HepG2 (cell line): ENCODE measurements at regions not wholly inside any gene's neighbourhood (a gene's known extent, or its start where the extent isn't known, plus 50 kb on each side); places are given as distances from the start of the nearest gene placed in this dataset.

ENCODE experiments used
- ATAC-seq: fragments of 200-7000 bp; cut with Tn5 transposase; 3 replicates; pipeline ENCODE4 v1.9.1; 2020; ENCODE audit warnings: mild to moderate bottlenecking, moderate library complexity
- BruUV-seq: library from RNA; stranded (reverse); fragments of 400-500 nt; replicated peaks from 2 replicates; lab custom pipeline; 2021; lab: Mats Ljungman, UMichigan
- CTCF ChIA-PET: fragments of 300-600 bp; formaldehyde crosslinking; extraction: SDS; loops from one replicate; lab custom pipeline; 2021; ENCODE audit warnings: low total read pairs, inconsistent platforms, low intra/inter-chr PET ratio; lab: Yijun Ruan, JAX
- POLR2A ChIA-PET: fragments of 350-600 bp; sonication (Branson Sonifier 250); formaldehyde crosslinking; loops from one replicate; lab custom pipeline; 2020; ENCODE audit warnings: antibody characterized with exemption, inconsistent platforms; lab: Yijun Ruan, JAX
- DNase-seq: peaks from one replicate; pipeline ENCODE4 v3.0.0-alpha.2; 2015; ENCODE audit warnings: low spot score
- FAIRE-seq: peaks from 3 replicates; lab custom pipeline; 2011; peaks lifted over from hg19 to GRCh38; lab: Jason Lieb, UNC
- H2AFZ ChIP-seq: one replicate; pipeline ENCODE4 v1.6.1; 2011; ENCODE audit warnings: low read length, inconsistent platforms
- H3K27ac ChIP-seq: fragments of 300-600 bp; 3 replicates; pipeline ENCODE4 v1.8.0; 2011; ENCODE audit warnings: mixed run types, mild to moderate bottlenecking, mixed read lengths, low read length, inconsistent platforms; ENCODE audit not compliant: insufficient read depth; ENCODE audit errors: extremely low read length
- H3K27me3 ChIP-seq, 2 experiments: fragments of 200-600 bp in 1 of 2; 2 replicates in 1 of 2; 3 replicates in 1 of 2; pipeline versions ENCODE4 v1.6.0 to v1.8.0; 2011; ENCODE audit warnings: low read length in 2 of 2, mild to moderate bottlenecking in 2 of 2, moderate library complexity in 2 of 2, inconsistent platforms in 1 of 2; ENCODE audit not compliant: insufficient read depth in 2 of 2, control insufficient read depth in 1 of 2
- H3K36me3 ChIP-seq, 2 experiments: fragments of 200-600 bp in 1 of 2; replicated peaks in 1 of 2; 2 replicates in 1 of 2; 3 replicates in 1 of 2; pipeline versions ENCODE4 v1.5.1 to v1.8.0; 2011; ENCODE audit warnings: low read length in 2 of 2, inconsistent platforms in 1 of 2; ENCODE audit not compliant: insufficient read depth in 2 of 2, control insufficient read depth in 1 of 2
- H3K4me1 ChIP-seq: 2 replicates; pipeline ENCODE4 v1.5.1; 2012; ENCODE audit warnings: low read length, inconsistent platforms; ENCODE audit not compliant: insufficient read depth
- H3K4me2 ChIP-seq: 2 replicates; pipeline ENCODE4 v1.6.0; 2011; ENCODE audit warnings: low read depth, low read length, inconsistent platforms
- H3K4me3 ChIP-seq, 3 experiments: fragments of 200-600 bp in 1 of 3; sonication (generic), shearing (Covaris generic) in 1 of 3; replicated peaks in 1 of 3; 2 replicates each; pipeline ENCODE4 v1.5.1; 2011 to 2016; ENCODE audit warnings: low read length in 3 of 3, inconsistent platforms in 2 of 3, low read depth in 2 of 3, mild to moderate bottlenecking in 2 of 3, control low read depth in 1 of 3, mixed read lengths in 1 of 3; ENCODE audit not compliant: insufficient read depth in 1 of 3
- H3K79me2 ChIP-seq: one replicate; pipeline ENCODE4 v1.6.1; 2011; ENCODE audit warnings: low read length, inconsistent platforms; ENCODE audit not compliant: insufficient read depth
- H3K9ac ChIP-seq: 2 replicates; pipeline ENCODE4 v1.6.0; 2011; ENCODE audit warnings: mild to moderate bottlenecking, low read depth, low read length, inconsistent platforms; ENCODE audit not compliant: insufficient read depth
- H3K9me3 ChIP-seq: 2 replicates; pipeline ENCODE4 v1.5.1; 2012; ENCODE audit warnings: mild to moderate bottlenecking, low read length
- H4K20me1 ChIP-seq: 2 replicates; pipeline ENCODE4 v1.6.0; 2011; ENCODE audit warnings: inconsistent platforms, mild to moderate bottlenecking, low read length, moderate library complexity; ENCODE audit not compliant: insufficient read depth
- ARID5B ChIP-seq: IDR thresholded peaks from 2 replicates; pipeline ENCODE4 v1.4.0; 2020; ENCODE audit warnings: mild to moderate bottlenecking, missing genetic modification reagents
- BATF2 ChIP-seq: sonication (generic); formaldehyde crosslinking; IDR thresholded peaks from 2 replicates; pipeline ENCODE4 v1.8.0; 2022; ENCODE audit warnings: mild to moderate bottlenecking, missing genetic modification reagents, moderate library complexity
- CTCF ChIP-seq: sonication (generic); formaldehyde crosslinking; IDR thresholded peaks from 2 replicates; pipeline ENCODE4 v1.5.0; 2020; ENCODE audit warnings: mild to moderate bottlenecking, missing genetic modification reagents, moderate library complexity
- GABPA ChIP-seq, 2 experiments: IDR thresholded peaks; 2 replicates each; pipeline ENCODE4 v1.6.1; 2011 to 2016; ENCODE audit warnings: low read depth in 2 of 2, low read length in 1 of 2, missing biosample characterization in 1 of 2, missing genetic modification characterization in 1 of 2
- GATAD2A ChIP-seq: IDR thresholded peaks from 2 replicates; pipeline ENCODE4 v1.6.1; 2016
- HIVEP1 ChIP-seq: sonication (generic); formaldehyde crosslinking; IDR thresholded peaks from 2 replicates; pipeline ENCODE4 v1.4.0; 2020; ENCODE audit warnings: mild to moderate bottlenecking, missing genetic modification reagents
- ISL2 ChIP-seq: sonication (generic); formaldehyde crosslinking; IDR thresholded peaks from 2 replicates; pipeline ENCODE4 v1.5.0; 2020; ENCODE audit warnings: missing genetic modification reagents
- RAD21 ChIP-seq: fragments of 450-650 bp; formaldehyde crosslinking; IDR thresholded peaks from 2 replicates; pipeline ENCODE4 v1.5.0; 2020; ENCODE audit warnings: mild to moderate bottlenecking
- SMC3 ChIP-seq: IDR thresholded peaks from 2 replicates; pipeline ENCODE4 v1.6.1; 2011; ENCODE audit warnings: low read length, improper control_type of control experiment
- STAG1 ChIP-seq: sonication (generic); formaldehyde crosslinking; IDR thresholded peaks from 2 replicates; pipeline ENCODE4 v1.4.0; 2020; ENCODE audit warnings: missing genetic modification reagents
- ZBTB2 ChIP-seq: sonication (generic); formaldehyde crosslinking; IDR thresholded peaks from 2 replicates; pipeline ENCODE4 v1.8.0; 2022; ENCODE audit warnings: low read depth, missing genetic modification reagents
- ZKSCAN1 ChIP-seq: fragments of 150-350 bp; IDR thresholded peaks from 2 replicates; pipeline ENCODE4 v1.6.1; 2014; ENCODE audit warnings: low read length
- ZNF513 ChIP-seq: sonication (generic); formaldehyde crosslinking; conservative IDR thresholded peaks from 2 replicates; pipeline ENCODE4 v1.5.0; 2020; ENCODE audit warnings: missing genetic modification reagents
- ZNF530 ChIP-seq: sonication (generic); formaldehyde crosslinking; IDR thresholded peaks from 2 replicates; pipeline ENCODE4 v1.5.0; 2020; ENCODE audit warnings: low read depth, mild to moderate bottlenecking, missing genetic modification reagents
- ZNF569 ChIP-seq: sonication (generic); formaldehyde crosslinking; IDR thresholded peaks from 2 replicates; pipeline ENCODE4 v1.5.0; 2020; ENCODE audit warnings: mild to moderate bottlenecking, missing genetic modification reagents, moderate library complexity, borderline replicate concordance
- ZNF772 ChIP-seq: sonication (generic); formaldehyde crosslinking; IDR thresholded peaks from 2 replicates; pipeline ENCODE4 v1.5.0; 2020; ENCODE audit warnings: mild to moderate bottlenecking, missing genetic modification reagents
- ZNF782 ChIP-seq: sonication (generic); formaldehyde crosslinking; IDR thresholded peaks from 2 replicates; pipeline ENCODE4 v1.4.0; 2020; ENCODE audit warnings: missing genetic modification reagents, mild to moderate bottlenecking, borderline replicate concordance
- WGBS: methylation state at CpG from one replicate; pipeline ENCODE4 v1.1.6; 2017; ENCODE audit warnings: low lambda C conversion rate; 5-methylcytosine and 5-hydroxymethylcytosine counted together
- in situ Hi-C: cut with HindIII; loops from 2 replicates; pipeline ENCODE4 v1.10.0; 2017; ENCODE audit warnings: low pct_unique_long_range_greater_than_20kb; ENCODE audit not compliant: extremely low pct_ligation_motif_present
- intact Hi-C: fragments of 100-400 bp; cut with micrococcal nuclease; formaldehyde crosslinking; loops from one replicate; pipeline ENCODE4 v1.10.0; 2022; ENCODE audit not compliant: unreplicated experiment

GRCh38 chr5:74943905-74944304, 77.7 kb upstream of the FAM169A start:
- H3K27me3 ChIP-seq, result no peaks in the 10 kb centered on the region
- FAIRE-seq (no peak), ATAC-seq (peak; percentile 68), DNase-seq (no peak)
- no peak overlapping the region for H3K4me3 ChIP-seq
- no peak overlapping the region for H2AFZ ChIP-seq
- 28% methylated on average over 2 of the region's 2 CpGs for WGBS
- H4K20me1 ChIP-seq, result no peaks in the 10 kb centered on the region
- H3K4me1 ChIP-seq, result peaks cover 52% of the 10 kb centered on the region
- H3K27ac ChIP-seq, result no peak overlapping the region
- H3K36me3 ChIP-seq, result no peaks in the 10 kb centered on the region
- H3K4me2 ChIP-seq, result peak overlapping the region; percentile 47
- no peaks in the 10 kb centered on the region for H3K9me3 ChIP-seq
- in situ Hi-C loops (no loop called here), intact Hi-C loops (loop anchor here (10.0 kb wide), 1 partner anchor 269 kb away; no protein-coding TSS in a partner anchor)
- ChIA-PET POLR2A (no interaction called here), CTCF (interaction anchor here (1.6 kb wide), 1 partner anchor 271 kb away, joined by 7 read pairs; no protein-coding TSS in a partner anchor)
- no peaks in the 10 kb centered on the region for H3K79me2 ChIP-seq
- no TSS peak for BruUV-seq
- H3K9ac ChIP-seq, result no peak overlapping the region
- TF ChIP-seq ZNF530 (CRISPR knock-in tag), result no peak
- no peak for TF ChIP-seq GABPA (IDR thresholded peaks at IDR 0.05; ENCODE audit: low read depth, low read length)
- no peak for TF ChIP-seq GABPA (CRISPR knock-in tag; IDR thresholded peaks at IDR 0.05; ENCODE audit: low read depth)
- TF ChIP-seq RAD21 (CRISPR knock-in tag), result peak; percentile 18; the same call in 1 of the 2 replicates
- peak; percentile 50 for TF ChIP-seq CTCF (CRISPR knock-in tag)
- TF ChIP-seq ISL2 (CRISPR knock-in tag), result no peak
- no peak for TF ChIP-seq ZNF569 (CRISPR knock-in tag)
- TF ChIP-seq ZBTB2 (CRISPR knock-in tag), result no peak
- no peak for TF ChIP-seq HIVEP1 (CRISPR knock-in tag)
- no peak for TF ChIP-seq ZNF772 (CRISPR knock-in tag)
- TF ChIP-seq ZNF782 (CRISPR knock-in tag), result no peak
- TF ChIP-seq GATAD2A (CRISPR knock-in tag), result no peak
- peak; percentile 69 for TF ChIP-seq STAG1 (CRISPR knock-in tag)
- no peak for TF ChIP-seq ZNF513 (CRISPR knock-in tag)
- peak; percentile 56; the same call in 1 of the 2 replicates for TF ChIP-seq ZKSCAN1
- TF ChIP-seq BATF2 (CRISPR knock-in tag), result no peak
- TF ChIP-seq SMC3, result peak; percentile 61
- TF ChIP-seq ARID5B (CRISPR knock-in tag), result no peak
